ENCODE measurements at regions not wholly inside any gene's neighbourhood (a gene's known extent, or its start where the extent isn't known, plus 50 kb on each side); places are given as distances from the start of the nearest gene placed in this dataset.

GRCh38 chr4:137927972-137928371 is 314.2 kb downstream of the SLC7A11 start:
- Histone ChIP-seq H3K9ac (replicated peaks; ENCODE audit: extremely low read depth, insufficient read depth, low read length) (no peak overlapping the region), H3K4me2 (ENCODE audit: insufficient read depth, low read length) (no peak overlapping the region), H2AFZ (ENCODE audit: low read depth, low read length) (no peak overlapping the region), H3K4me3 (replicated peaks in 1 of 3; ENCODE audit: insufficient read depth in 1 of 3, low read depth in 1 of 3, low read length in 3 of 3) (no peak overlapping the region), H3K79me2 (ENCODE audit: control insufficient read depth, insufficient read depth, low read length) (no peaks in the 10 kb centered on the region), H3K9me1 (replicated peaks; ENCODE audit: control insufficient read depth, extremely low read depth, insufficient read depth, low read length) (no peaks in the 10 kb centered on the region), H3K36me3 (ENCODE audit: control insufficient read depth in 2 of 2, extremely low read depth in 1 of 2, insufficient read depth in 2 of 2, low read length in 2 of 2) (no peaks in the 10 kb centered on the region), H3K27ac (ENCODE audit: insufficient read depth, low read depth, low read length) (no peak overlapping the region), H3K4me1 (ENCODE audit: control insufficient read depth, extremely low read depth, insufficient read depth, low read length) (no peaks in the 10 kb centered on the region), H3K9me3 (replicated peaks; ENCODE audit: control insufficient read depth, insufficient read depth, low read length) (no peaks in the 10 kb centered on the region), H3K27me3 (ENCODE audit: control insufficient read depth in 2 of 2, insufficient read depth in 2 of 2, low read length in 2 of 2) (no peaks in the 10 kb centered on the region), H4K20me1 (replicated peaks; ENCODE audit: control insufficient read depth, extremely low read depth, insufficient read depth, low read length) (no peaks in the 10 kb centered on the region)
- ChIA-PET POLR2A (no interaction called here), CTCF (interaction anchor here (1.9 kb wide), 1 partner anchor 9 kb away, joined by 5 read pairs; no protein-coding TSS in a partner anchor)
- intact Hi-C loops (cut with micrococcal nuclease) (no loop called here), dilution Hi-C loops (cut with MboI; ENCODE audit: extremely low pct_ligation_motif_present, low sequenced_read_pairs) (no loop called here)
- TF ChIP-seq POLR2AphosphoS5 (IDR thresholded peaks at IDR 0.05; ENCODE audit: insufficient read depth, low read depth, low read length) (no peak), MAX (IDR thresholded peaks at IDR 0.05; ENCODE audit: insufficient read depth, insufficient read length) (no peak)
- FAIRE-seq (no peak), DNase-seq (ENCODE audit: low read depth, low spot score) (no peak)
- BruUV-seq (replicated peaks), result no TSS peak

GRCh38 chr4:137923494-137923893 is 318.7 kb downstream of the SLC7A11 start:
- Histone ChIP-seq H3K36me3 (ENCODE audit: control insufficient read depth in 2 of 2, extremely low read depth in 1 of 2, insufficient read depth in 2 of 2, low read length in 2 of 2) (no peaks in the 10 kb centered on the region), H3K27me3 (ENCODE audit: control insufficient read depth in 2 of 2, insufficient read depth in 2 of 2, low read length in 2 of 2) (no peaks in the 10 kb centered on the region), H3K9me1 (replicated peaks; ENCODE audit: control insufficient read depth, extremely low read depth, insufficient read depth, low read length) (no peaks in the 10 kb centered on the region), H4K20me1 (replicated peaks; ENCODE audit: control insufficient read depth, extremely low read depth, insufficient read depth, low read length) (no peaks in the 10 kb centered on the region), H3K4me3 (replicated peaks in 1 of 3; ENCODE audit: insufficient read depth in 1 of 3, low read depth in 1 of 3, low read length in 3 of 3) (no peak overlapping the region), H3K4me2 (ENCODE audit: insufficient read depth, low read length) (no peak overlapping the region), H3K4me1 (ENCODE audit: control insufficient read depth, extremely low read depth, insufficient read depth, low read length) (no peaks in the 10 kb centered on the region), H2AFZ (ENCODE audit: low read depth, low read length) (no peak overlapping the region), H3K9ac (replicated peaks; ENCODE audit: extremely low read depth, insufficient read depth, low read length) (no peak overlapping the region), H3K9me3 (replicated peaks; ENCODE audit: control insufficient read depth, insufficient read depth, low read length) (no peaks in the 10 kb centered on the region), H3K79me2 (ENCODE audit: control insufficient read depth, insufficient read depth, low read length) (no peaks in the 10 kb centered on the region), H3K27ac (ENCODE audit: insufficient read depth, low read depth, low read length) (no peak overlapping the region)
- FAIRE-seq (no peak), DNase-seq (ENCODE audit: low read depth, low spot score) (no peak)
- POLR2A ChIA-PET, result no interaction called here
- TF ChIP-seq POLR2A (IDR thresholded peaks at IDR 0.05; ENCODE audit: low read depth, low read length), result no peak
- CTCF ChIA-PET, result interaction anchor here (2.0 kb wide), 1 partner anchor 26 kb away, joined by 6 read pairs; no protein-coding TSS in a partner anchor
- dilution Hi-C loops (cut with MboI; ENCODE audit: extremely low pct_ligation_motif_present, low sequenced_read_pairs), result no loop called here
- BruUV-seq (replicated peaks), result no TSS peak
- intact Hi-C loops (cut with micrococcal nuclease), result no loop called here

All from endothelial cell of umbilical vein (primary cell).